Astrocyte of the spinal cord (primary cell): ENCODE measurements at regions not wholly inside any gene's neighbourhood (a gene's known extent, or its start where the extent isn't known, plus 50 kb on each side); places are given as distances from the start of the nearest gene placed in this dataset.

Source experiments
- DNase-seq: peaks from one replicate; pipeline ENCODE4 v3.0.0; 2011; ENCODE audit warnings: low read depth, low spot score
- H3K4me3 ChIP-seq: 2 replicates; pipeline ENCODE4 v1.5.1; 2011; ENCODE audit warnings: low read depth, mild to moderate bottlenecking, low read length, moderate library complexity
- in situ Hi-C: cut with HindIII; loops from 2 replicates; pipeline ENCODE4 v1.10.0; 2017; ENCODE audit warnings: low sequenced_read_pairs
- TF ChIP-seq, protein P1 (sequence below): IDR thresholded peaks from 2 replicates; pipeline ENCODE4 v1.5.1; 2012; ENCODE audit warnings: low read depth, mild to moderate bottlenecking, low read length, inconsistent platforms

DNA sequence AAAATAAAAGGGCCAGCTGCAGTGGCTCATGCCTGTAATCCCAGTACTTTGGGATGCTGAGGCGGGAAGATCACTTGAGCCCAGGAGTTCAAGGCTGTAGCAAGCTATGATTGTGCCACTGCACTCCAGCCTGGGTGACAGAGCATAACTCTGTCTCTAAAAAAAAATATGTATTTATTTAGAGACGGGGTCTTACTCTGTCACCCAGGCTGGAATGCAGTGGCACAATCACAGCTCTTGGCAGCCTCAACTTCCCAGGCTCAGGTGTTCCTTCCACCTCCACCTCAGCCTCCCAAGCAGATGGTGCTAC is 179.3 kb upstream of the ATF7IP start:
- in situ Hi-C loops, result no loop called here
- no peak overlapping the region for H3K4me3 ChIP-seq
- TF ChIP-seq, protein P1, sequence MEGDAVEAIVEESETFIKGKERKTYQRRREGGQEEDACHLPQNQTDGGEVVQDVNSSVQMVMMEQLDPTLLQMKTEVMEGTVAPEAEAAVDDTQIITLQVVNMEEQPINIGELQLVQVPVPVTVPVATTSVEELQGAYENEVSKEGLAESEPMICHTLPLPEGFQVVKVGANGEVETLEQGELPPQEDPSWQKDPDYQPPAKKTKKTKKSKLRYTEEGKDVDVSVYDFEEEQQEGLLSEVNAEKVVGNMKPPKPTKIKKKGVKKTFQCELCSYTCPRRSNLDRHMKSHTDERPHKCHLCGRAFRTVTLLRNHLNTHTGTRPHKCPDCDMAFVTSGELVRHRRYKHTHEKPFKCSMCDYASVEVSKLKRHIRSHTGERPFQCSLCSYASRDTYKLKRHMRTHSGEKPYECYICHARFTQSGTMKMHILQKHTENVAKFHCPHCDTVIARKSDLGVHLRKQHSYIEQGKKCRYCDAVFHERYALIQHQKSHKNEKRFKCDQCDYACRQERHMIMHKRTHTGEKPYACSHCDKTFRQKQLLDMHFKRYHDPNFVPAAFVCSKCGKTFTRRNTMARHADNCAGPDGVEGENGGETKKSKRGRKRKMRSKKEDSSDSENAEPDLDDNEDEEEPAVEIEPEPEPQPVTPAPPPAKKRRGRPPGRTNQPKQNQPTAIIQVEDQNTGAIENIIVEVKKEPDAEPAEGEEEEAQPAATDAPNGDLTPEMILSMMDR, result no peak
- no peak for DNase-seq

DNA sequence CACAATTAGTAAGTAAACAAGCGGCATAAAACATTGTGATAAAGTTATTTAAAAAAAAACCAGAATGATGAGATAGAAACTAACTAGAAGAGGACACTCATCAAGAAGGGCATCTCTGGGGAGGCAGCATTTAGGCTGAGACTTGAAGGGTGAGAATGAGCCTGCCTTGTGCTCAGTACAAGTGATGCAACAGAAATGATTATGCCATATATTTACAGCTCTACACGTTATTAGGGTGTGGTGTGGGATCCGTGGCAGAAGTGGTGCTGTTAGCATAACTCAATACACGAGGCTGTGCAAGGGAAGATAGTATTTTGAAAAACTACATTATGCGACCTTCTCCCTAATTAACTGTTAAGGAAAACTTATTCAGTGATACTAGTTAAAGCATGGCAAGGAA is 178.5 kb upstream of the ATF7IP start:
- TF ChIP-seq, protein P1, result no peak
- in situ Hi-C loops, result no loop called here

DNA sequence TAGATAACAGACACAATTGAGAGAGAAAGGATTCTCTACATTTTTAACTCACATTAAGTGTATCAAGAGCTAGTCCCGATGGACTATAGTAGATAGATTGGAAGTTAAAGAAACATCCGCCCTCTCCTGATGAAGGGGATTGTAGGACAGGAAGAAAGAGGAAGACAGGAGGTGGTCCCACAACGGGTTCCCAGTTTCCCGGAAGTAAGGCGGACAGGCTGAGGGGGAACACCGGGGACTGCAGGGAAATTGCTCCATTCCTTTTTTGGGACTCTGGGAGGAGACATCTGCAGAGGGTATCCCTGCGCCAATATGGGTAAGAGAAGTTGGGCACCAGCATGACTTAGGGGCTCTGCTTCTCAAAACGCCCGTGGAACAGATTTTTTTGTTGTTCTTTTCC is 177.5 kb upstream of the ATF7IP start:
- TF ChIP-seq, protein P1, result no peak
- H3K4me3 ChIP-seq, result no peak overlapping the region
- in situ Hi-C loops, result no loop called here
- no peak for DNase-seq

More for the DNA sequence above, 178.5 kb upstream of the ATF7IP start:
- no peak overlapping the region for H3K4me3 ChIP-seq
- DNase-seq, result no peak

DNA sequence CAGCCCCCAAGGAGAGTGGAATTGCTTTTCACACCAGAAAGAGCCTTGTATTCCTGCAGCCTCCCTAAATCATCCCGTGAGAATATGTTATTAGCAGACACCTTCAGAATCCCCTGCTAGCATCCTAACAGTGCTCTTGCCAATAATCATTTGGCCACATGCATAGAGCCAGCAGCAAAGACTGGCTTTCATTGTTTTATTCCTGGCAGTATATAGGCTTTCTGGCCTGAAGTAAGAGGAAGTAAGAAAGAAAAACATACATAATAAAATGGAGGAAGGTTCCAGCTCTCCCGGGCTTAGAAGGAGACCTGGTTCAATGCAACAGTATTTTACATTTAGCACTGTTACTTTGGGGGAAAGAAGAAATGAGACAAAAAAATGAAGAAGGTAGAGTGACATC is 176.7 kb upstream of the ATF7IP start:
- no peak for DNase-seq
- TF ChIP-seq, protein P1, result no peak
- in situ Hi-C loops, result no loop called here
- no peak overlapping the region for H3K4me3 ChIP-seq

DNA sequence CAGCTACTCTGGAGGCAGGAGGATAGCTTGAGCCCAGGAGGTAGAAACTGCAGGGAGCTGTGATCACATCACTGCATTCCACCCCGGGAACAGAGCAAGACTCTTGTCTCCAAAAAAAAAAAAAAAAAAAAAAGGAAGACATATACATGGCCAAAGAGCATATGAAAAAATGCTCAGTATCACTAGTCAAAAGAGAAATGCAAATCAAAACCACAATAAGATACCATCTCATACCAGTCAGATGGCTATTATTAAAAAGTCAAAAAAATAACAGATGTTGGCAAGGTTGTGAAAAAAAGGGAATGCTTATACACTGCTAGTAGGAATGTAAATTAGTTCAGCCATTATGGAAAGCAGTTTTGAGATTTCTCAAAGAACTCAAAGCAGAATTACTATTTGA is 174.8 kb upstream of the ATF7IP start:
- TF ChIP-seq, protein P1, result no peak
- no peak overlapping the region for H3K4me3 ChIP-seq
- DNase-seq, result no peak
- in situ Hi-C loops, result no loop called here

DNA sequence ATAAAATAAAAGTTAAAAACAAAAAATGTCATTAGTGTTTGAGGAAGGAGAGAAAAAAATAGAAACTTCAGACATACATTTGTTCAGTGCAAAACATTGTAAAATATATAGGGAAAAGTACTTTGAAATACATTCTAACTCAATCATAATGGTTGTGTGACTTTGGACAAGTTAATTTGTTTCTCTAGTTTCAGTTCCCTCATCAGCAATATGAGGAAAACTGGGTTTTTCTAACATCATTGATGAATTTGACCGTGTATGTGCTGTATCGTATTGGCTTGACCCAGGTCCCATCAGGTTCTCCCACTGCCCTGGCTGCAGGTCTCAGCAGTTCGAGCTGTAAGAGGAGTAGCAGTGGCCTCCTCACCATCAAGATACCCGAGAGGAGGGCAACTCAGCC is 173.9 kb upstream of the ATF7IP start:
- in situ Hi-C loops, result no loop called here
- no peak for DNase-seq
- TF ChIP-seq, protein P1, result no peak
- H3K4me3 ChIP-seq, result no peak overlapping the region

DNA sequence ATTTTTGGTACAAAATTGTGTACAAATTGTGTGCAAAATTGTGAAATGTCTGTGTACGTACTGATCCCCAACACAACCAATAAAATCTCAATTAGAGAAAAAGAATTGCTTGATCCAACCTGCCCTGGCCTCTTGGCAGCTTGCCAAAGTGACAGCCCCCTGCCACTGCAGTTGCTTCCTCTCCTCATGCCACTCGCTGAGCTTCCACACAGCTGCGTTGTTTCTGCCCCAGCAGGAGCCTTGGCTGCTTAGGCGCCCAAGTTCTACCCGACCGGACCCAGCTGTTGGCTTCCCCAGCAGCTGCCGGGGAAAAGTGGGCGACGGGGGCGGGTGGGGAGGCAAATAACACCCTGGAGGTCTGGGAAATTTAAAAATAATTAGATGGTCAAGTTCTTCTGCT is 171.8 kb upstream of the ATF7IP start:
- TF ChIP-seq, protein P1, result no peak
- no peak for DNase-seq
- no peak overlapping the region for H3K4me3 ChIP-seq
- in situ Hi-C loops, result no loop called here
